GM12864 (cell line): ENCODE measurements at regions not wholly inside any gene's neighbourhood (a gene's known extent, or its start where the extent isn't known, plus 50 kb on each side); places are given as distances from the start of the nearest gene placed in this dataset.

Source experiments
- DNase-seq: peaks from one replicate; pipeline ENCODE4 v3.0.0-alpha.2; 2011; ENCODE audit warnings: low read depth
- H3K4me3 ChIP-seq: 2 replicates; pipeline ENCODE4 v1.5.1; 2011; ENCODE audit warnings: mild to moderate bottlenecking, low read depth, low read length, control low read depth
- TF ChIP-seq, protein P1 (sequence below): IDR thresholded peaks from 2 replicates; pipeline ENCODE4 v1.5.1; 2011; ENCODE audit warnings: low read depth, mild to moderate bottlenecking, moderate library complexity, low read length, control low read depth, inconsistent platforms; ENCODE audit errors: missing control alignments

GRCh38 chr1:60731321-60731720 is 351.0 kb upstream of the NFIA start:
- TF ChIP-seq, protein P1, sequence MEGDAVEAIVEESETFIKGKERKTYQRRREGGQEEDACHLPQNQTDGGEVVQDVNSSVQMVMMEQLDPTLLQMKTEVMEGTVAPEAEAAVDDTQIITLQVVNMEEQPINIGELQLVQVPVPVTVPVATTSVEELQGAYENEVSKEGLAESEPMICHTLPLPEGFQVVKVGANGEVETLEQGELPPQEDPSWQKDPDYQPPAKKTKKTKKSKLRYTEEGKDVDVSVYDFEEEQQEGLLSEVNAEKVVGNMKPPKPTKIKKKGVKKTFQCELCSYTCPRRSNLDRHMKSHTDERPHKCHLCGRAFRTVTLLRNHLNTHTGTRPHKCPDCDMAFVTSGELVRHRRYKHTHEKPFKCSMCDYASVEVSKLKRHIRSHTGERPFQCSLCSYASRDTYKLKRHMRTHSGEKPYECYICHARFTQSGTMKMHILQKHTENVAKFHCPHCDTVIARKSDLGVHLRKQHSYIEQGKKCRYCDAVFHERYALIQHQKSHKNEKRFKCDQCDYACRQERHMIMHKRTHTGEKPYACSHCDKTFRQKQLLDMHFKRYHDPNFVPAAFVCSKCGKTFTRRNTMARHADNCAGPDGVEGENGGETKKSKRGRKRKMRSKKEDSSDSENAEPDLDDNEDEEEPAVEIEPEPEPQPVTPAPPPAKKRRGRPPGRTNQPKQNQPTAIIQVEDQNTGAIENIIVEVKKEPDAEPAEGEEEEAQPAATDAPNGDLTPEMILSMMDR = no peak
- no peak overlapping the region for H3K4me3 ChIP-seq
- DNase-seq = no peak

GRCh38 chr1:60727552-60727951 is 354.8 kb upstream of the NFIA start:
- TF ChIP-seq, protein P1 = no peak
- no peak for DNase-seq
- H3K4me3 ChIP-seq = no peak overlapping the region

DNA sequence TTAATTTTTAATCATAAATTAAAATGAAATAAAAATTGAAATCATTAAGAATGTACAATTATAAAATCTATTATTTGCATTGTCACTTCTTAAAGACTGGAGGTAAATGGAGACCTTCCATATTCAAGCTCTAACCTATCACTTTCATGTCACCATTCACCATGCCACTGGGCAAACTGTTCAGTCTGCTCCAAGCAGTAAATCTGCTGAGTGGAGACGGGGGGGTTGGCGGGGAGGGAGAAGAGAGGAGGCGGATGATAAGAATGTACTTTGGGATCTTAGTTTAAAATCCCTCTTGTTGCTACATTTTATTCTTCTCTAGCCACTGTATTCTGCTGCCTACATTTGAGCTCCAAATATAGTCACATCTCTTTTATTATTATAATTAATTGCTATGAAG is 365.9 kb upstream of the NFIA start:
- TF ChIP-seq, protein P1 = no peak
- no peak for DNase-seq
- H3K4me3 ChIP-seq = no peak overlapping the region

DNA sequence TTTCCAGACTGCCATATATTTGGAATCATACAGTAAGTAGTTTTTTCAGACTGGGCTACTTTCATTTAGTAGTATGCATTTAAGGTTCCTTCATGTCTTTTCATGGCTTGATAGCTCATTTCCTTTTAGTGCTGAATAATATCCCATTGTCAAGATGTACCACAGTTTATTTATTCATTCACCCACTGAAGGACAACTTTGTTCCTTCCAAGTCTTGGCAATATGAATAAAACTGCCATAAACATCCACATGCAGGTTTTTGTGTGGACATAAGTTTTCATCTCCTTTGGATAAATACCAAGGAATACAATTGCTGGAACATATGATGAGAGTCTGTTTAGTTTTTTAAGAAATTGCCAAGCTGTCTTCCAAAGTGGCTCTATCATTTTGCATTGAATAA is 366.4 kb upstream of the NFIA start:
- TF ChIP-seq, protein P1 = no peak
- no peak for DNase-seq
- H3K4me3 ChIP-seq = no peak overlapping the region

DNA sequence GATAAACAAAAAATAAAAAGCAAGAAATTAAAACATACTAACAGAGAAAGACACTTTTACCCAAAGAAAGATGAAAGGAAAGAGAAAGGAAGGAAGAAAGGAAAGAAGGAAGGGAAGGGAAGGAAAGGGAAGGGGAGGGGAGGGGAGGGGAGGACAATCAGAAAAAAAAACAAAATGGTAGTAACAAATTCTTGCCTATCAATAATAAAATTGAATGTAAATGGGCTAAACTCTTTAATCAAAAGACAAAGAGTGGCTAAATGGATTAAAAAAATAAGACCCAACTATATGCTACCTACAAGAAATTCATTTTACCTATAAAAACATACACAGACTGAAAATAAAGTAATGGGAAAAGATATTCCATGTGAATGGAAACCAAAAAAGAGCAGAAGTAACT is 372.9 kb upstream of the NFIA start:
- DNase-seq = no peak
- TF ChIP-seq, protein P1 = no peak
- no peak overlapping the region for H3K4me3 ChIP-seq

- TF ChIP-seq, protein P1 = no peak
- H3K4me3 ChIP-seq = no peak overlapping the region
- DNase-seq = no peak
These were observed 377.3 kb upstream of the NFIA start for GRCh38 chr1:60705026-60705425.

DNA sequence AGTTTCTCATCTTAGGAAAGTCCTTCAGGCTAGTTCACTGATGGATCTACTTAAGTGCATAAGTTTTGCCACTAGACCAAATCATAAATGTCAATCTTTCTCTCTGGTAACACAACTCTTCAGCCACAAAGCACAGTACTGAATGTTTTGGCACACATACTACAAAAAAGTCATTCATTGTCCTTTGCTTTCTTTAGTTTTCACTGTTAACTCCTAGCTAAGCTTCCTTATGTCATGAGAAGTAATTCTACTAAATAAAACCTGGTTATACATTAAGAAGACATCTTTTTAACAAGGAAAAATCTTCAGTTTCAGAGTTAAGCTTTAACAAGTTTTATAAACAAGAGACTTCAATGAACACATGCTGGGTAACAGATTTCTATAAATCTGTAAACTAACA is 379.2 kb upstream of the NFIA start:
- no peak overlapping the region for H3K4me3 ChIP-seq
- no peak for DNase-seq
- TF ChIP-seq, protein P1 = no peak
